Vagina (tissue), 2 donors: ENCODE measurements at regions not wholly inside any gene's neighbourhood (a gene's known extent, or its start where the extent isn't known, plus 50 kb on each side); places are given as distances from the start of the nearest gene placed in this dataset.

Source experiments
- DNase-seq, 2 donors: peaks; one replicate each; pipeline ENCODE4 v3.0.0-alpha.2; 2017; ENCODE audit errors: extremely low spot score in 2 of 2
- H3K27ac ChIP-seq: fragments of 200-600 bp; sonication (generic); one replicate; pipeline ENCODE4 v1.5.1; 2019
- H3K27me3 ChIP-seq: fragments of 200-600 bp; sonication (generic); one replicate; pipeline ENCODE4 v1.5.1; 2019
- H3K36me3 ChIP-seq, 2 donors: fragments of 200-600 bp; sonication (generic); one replicate each; pipeline ENCODE4 v1.5.1; 2017 to 2019
- H3K4me1 ChIP-seq: fragments of 200-600 bp; sonication (generic); one replicate; pipeline ENCODE4 v1.5.1; 2019
- H3K4me3 ChIP-seq, 2 donors: fragments of 200-600 bp; sonication (generic); 1 replicate in 1 of 2; 2 replicates in 1 of 2; pipeline ENCODE4 v1.5.1; 2016 to 2019
- H3K9me3 ChIP-seq: fragments of 200-600 bp; sonication (generic); one replicate; pipeline ENCODE4 v1.5.1; 2019
- POLR2A ChIP-seq, 2 donors: fragments of 450-650 bp; IDR thresholded peaks; one replicate each; pipeline ENCODE4 v1.6.1; 2017; ENCODE audit warnings: antibody characterized with exemption in 2 of 2, mild to moderate bottlenecking in 2 of 2, moderate library complexity in 2 of 2
- POLR2AphosphoS5 ChIP-seq, 2 donors: sonication (generic); formaldehyde crosslinking; IDR thresholded peaks; one replicate each; pipeline ENCODE4 v1.9.0; 2017; ENCODE audit warnings: antibody characterized with exemption in 2 of 2, mild to moderate bottlenecking in 2 of 2, low read depth in 1 of 2; ENCODE audit not compliant: insufficient read depth in 1 of 2
- intact Hi-C: fragments of 100-400 bp; cut with DNase I; formaldehyde crosslinking; loops from one replicate; pipeline ENCODE4 v1.15.1; 2023
- TF ChIP-seq, protein P1 (sequence below), 3 experiments: fragments of 450-650 bp in 2 of 3; fragments of 200-600 bp in 1 of 3; sonication (generic) in 1 of 3; IDR thresholded peaks; one replicate each; pipeline ENCODE4 v1.5.1; 2017 to 2019; ENCODE audit warnings: antibody characterized with exemption in 3 of 3, mild to moderate bottlenecking in 2 of 3, moderate library complexity in 2 of 3

DNA sequence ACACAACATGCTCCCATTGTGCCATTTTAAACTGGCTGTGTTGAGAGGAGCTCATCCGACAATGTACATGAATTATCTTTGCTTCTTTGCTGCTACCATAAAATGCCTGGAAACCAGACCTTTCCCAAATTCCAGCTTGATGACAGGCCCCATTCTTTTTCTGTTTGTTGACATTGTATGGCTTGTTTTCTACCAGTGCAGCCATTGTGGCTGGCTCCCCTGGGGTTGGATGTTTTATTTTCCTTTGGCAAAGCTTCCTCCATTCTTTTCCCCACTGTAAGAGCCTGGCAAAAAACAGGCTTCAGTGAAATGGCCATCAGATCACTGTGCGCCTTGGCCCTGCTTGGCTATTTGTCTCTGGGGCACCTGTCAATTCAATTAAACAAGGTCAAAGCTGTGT lies 532.5 kb downstream of the VRK1 start:
- DNase-seq, result no peak
- TF ChIP-seq POLR2AphosphoS5 (IDR thresholded peaks at IDR 0.05; ENCODE audit: insufficient read depth in 1 of 2, low read depth in 1 of 2) (no peak), POLR2A (IDR thresholded peaks at IDR 0.05) (no peak)
- TF ChIP-seq, protein P1, sequence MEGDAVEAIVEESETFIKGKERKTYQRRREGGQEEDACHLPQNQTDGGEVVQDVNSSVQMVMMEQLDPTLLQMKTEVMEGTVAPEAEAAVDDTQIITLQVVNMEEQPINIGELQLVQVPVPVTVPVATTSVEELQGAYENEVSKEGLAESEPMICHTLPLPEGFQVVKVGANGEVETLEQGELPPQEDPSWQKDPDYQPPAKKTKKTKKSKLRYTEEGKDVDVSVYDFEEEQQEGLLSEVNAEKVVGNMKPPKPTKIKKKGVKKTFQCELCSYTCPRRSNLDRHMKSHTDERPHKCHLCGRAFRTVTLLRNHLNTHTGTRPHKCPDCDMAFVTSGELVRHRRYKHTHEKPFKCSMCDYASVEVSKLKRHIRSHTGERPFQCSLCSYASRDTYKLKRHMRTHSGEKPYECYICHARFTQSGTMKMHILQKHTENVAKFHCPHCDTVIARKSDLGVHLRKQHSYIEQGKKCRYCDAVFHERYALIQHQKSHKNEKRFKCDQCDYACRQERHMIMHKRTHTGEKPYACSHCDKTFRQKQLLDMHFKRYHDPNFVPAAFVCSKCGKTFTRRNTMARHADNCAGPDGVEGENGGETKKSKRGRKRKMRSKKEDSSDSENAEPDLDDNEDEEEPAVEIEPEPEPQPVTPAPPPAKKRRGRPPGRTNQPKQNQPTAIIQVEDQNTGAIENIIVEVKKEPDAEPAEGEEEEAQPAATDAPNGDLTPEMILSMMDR (IDR thresholded peaks at IDR 0.05), result no peak
- H3K4me3 ChIP-seq, result no peak overlapping the region
- no peaks in the 10 kb centered on the region for H3K4me1 ChIP-seq
- H3K27ac ChIP-seq, result no peak overlapping the region
- no peaks in the 10 kb centered on the region for H3K9me3 ChIP-seq
- no peaks in the 10 kb centered on the region for H3K27me3 ChIP-seq
- H3K36me3 ChIP-seq, result no peaks in the 10 kb centered on the region
- intact Hi-C loops, result no loop called here

DNA sequence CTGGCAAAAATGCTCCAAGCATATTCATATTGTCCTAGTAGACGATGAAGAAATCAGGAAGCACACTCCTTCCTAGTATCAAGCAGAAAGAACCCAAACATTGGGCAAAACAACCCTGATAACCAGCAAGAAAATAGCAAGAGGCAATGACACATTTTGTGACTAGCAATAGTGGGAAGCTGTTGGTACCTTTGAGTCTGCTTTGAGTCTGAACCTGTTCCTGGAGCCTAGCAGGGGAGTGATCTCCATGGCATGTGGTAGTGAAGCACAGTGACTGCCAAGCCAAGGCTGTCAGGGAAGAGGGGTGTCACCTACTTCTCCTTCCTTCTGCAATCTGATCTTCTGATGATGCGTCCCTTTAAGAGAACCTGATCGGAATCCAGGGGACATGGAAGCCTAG lies 533.9 kb downstream of the VRK1 start:
- no peaks in the 10 kb centered on the region for H3K4me1 ChIP-seq
- no peaks in the 10 kb centered on the region for H3K36me3 ChIP-seq
- no peak overlapping the region for H3K4me3 ChIP-seq
- DNase-seq, result no peak
- intact Hi-C loops, result no loop called here
- TF ChIP-seq POLR2AphosphoS5 (IDR thresholded peaks at IDR 0.05; ENCODE audit: insufficient read depth in 1 of 2, low read depth in 1 of 2) (no peak), POLR2A (IDR thresholded peaks at IDR 0.05) (no peak)
- TF ChIP-seq, protein P1 (IDR thresholded peaks at IDR 0.05), result no peak
- H3K9me3 ChIP-seq, result no peaks in the 10 kb centered on the region
- H3K27ac ChIP-seq, result no peak overlapping the region
- no peaks in the 10 kb centered on the region for H3K27me3 ChIP-seq

DNA sequence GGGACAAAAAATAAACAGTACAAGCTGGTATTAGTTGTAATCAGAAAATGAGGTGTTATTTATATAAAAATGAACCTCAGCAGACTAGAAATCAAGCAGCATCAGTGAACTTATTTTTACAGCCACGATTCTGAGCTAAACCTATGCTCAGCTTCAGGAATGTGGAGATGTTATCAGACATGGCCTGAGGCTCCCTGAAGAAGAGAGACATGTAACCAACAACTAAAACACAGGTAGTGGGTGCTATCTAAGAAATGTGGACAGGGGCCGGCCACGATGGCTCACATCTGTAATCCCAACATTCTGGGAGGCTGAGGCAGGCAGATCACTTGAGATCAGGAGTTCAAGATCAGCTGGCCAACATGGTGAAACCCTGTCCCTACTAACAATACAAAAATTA lies 534.3 kb downstream of the VRK1 start:
- TF ChIP-seq, protein P1 (IDR thresholded peaks at IDR 0.05), result no peak
- TF ChIP-seq POLR2AphosphoS5 (IDR thresholded peaks at IDR 0.05; ENCODE audit: insufficient read depth in 1 of 2, low read depth in 1 of 2), result no peak
- no peak for TF ChIP-seq POLR2A (IDR thresholded peaks at IDR 0.05)
- intact Hi-C loops, result no loop called here
- no peak for DNase-seq

GRCh38 chr14:97336179-97336578 lies 539.0 kb downstream of the VRK1 start:
- TF ChIP-seq POLR2A (IDR thresholded peaks at IDR 0.05) (no peak), POLR2AphosphoS5 (IDR thresholded peaks at IDR 0.05; ENCODE audit: insufficient read depth in 1 of 2, low read depth in 1 of 2) (no peak)
- TF ChIP-seq, protein P1 (IDR thresholded peaks at IDR 0.05), result no peak
- Histone ChIP-seq H3K27ac (no peak overlapping the region), H3K36me3 (no peaks in the 10 kb centered on the region), H3K4me1 (no peaks in the 10 kb centered on the region), H3K27me3 (no peaks in the 10 kb centered on the region), H3K4me3 (no peak overlapping the region), H3K9me3 (no peaks in the 10 kb centered on the region)
- DNase-seq, result no peak
- intact Hi-C loops, result no loop called here

More for the DNA sequence above, 534.3 kb downstream of the VRK1 start:
- Histone ChIP-seq H3K4me1 (no peaks in the 10 kb centered on the region), H3K27ac (no peak overlapping the region), H3K27me3 (no peaks in the 10 kb centered on the region), H3K4me3 (no peak overlapping the region), H3K36me3 (no peaks in the 10 kb centered on the region), H3K9me3 (no peaks in the 10 kb centered on the region)

DNA sequence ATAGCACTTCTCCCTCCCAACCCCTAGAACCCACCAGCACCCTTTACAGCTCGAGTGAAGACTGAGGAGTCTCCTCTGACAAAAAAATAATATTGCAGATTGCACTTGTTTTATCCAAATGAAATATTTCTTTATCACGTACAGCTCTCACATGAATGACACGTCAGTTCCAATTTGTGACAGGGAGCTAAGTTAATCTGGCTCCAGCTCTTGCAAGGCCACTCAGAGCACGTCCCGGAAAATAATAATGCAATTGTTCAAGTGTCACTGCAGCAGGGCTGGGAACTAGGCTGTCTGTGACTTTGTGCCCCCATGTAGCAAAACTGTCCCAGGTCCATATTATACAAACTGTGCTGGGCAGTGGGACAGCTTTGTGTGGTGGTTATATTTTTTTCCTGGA lies 539.6 kb downstream of the VRK1 start:
- H3K36me3 ChIP-seq, result no peaks in the 10 kb centered on the region
- no peak overlapping the region for H3K4me3 ChIP-seq
- no peaks in the 10 kb centered on the region for H3K4me1 ChIP-seq
- no peak for TF ChIP-seq POLR2A (IDR thresholded peaks at IDR 0.05)
- TF ChIP-seq, protein P1 (IDR thresholded peaks at IDR 0.05), result no peak
- no peak for TF ChIP-seq POLR2AphosphoS5 (IDR thresholded peaks at IDR 0.05; ENCODE audit: insufficient read depth in 1 of 2, low read depth in 1 of 2)
- no peak overlapping the region for H3K27ac ChIP-seq
- H3K27me3 ChIP-seq, result no peaks in the 10 kb centered on the region
- intact Hi-C loops, result no loop called here
- no peaks in the 10 kb centered on the region for H3K9me3 ChIP-seq
- no peak for DNase-seq
